HCT116 (cell line): ENCODE measurements at regions not wholly inside any gene's neighbourhood (a gene's known extent, or its start where the extent isn't known, plus 50 kb on each side); places are given as distances from the start of the nearest gene placed in this dataset.

Experiments
- ATAC-seq: fragments of 200-7000 bp; cut with Tn5 transposase; 2 replicates; pipeline ENCODE4 v1.9.1; 2020; ENCODE audit warnings: mild to moderate bottlenecking, moderate library complexity
- BruUV-seq: library from RNA; stranded (reverse); fragments of 400-500 nt; replicated peaks from 2 replicates; lab custom pipeline; 2021; lab: Mats Ljungman, UMichigan
- CTCF ChIA-PET: fragments of 300-600 bp; sonication (Branson Sonifier 250); formaldehyde crosslinking; loops from one replicate; lab custom pipeline; 2021; ENCODE audit warnings: antibody characterized with exemption; lab: Charles Lee
- POLR2A ChIA-PET: fragments of 300-600, 350-600 bp; sonication (Branson Sonifier 250); formaldehyde crosslinking; loops from one replicate; lab custom pipeline; 2021; ENCODE audit warnings: antibody characterized with exemption; lab: Charles Lee
- RAD21 ChIA-PET, 2 experiments: fragments of 300-600 bp; sonication (Branson Sonifier 250); formaldehyde crosslinking; loops; one replicate each; lab custom pipeline; 2023; ENCODE audit warnings: low total read pairs in 2 of 2; ENCODE audit not compliant: uncharacterized antibody in 2 of 2, unreplicated experiment in 2 of 2, low non-redundant PET in 1 of 2; lab: Charles Lee
- DNase-seq: peaks from one replicate; pipeline ENCODE4 v3.0.0-alpha.2; 2010; ENCODE audit warnings: low read depth, low spot score
- H2AFZ ChIP-seq: fragments of 200-600 bp; shearing (Covaris generic), sonication (generic); 2 replicates; pipeline ENCODE4 v1.6.1; 2017; ENCODE audit warnings: low read depth, mixed run types, mixed read lengths, antibody characterized with exemption, low read length; ENCODE audit not compliant: poor library complexity, severe bottlenecking
- H3K27ac ChIP-seq: 2 replicates; pipeline ENCODE4 v1.5.1; 2012; ENCODE audit warnings: low read depth, low read length
- H3K27me3 ChIP-seq: fragments of 200-600 bp; sonication (generic); 2 replicates; pipeline ENCODE4 v1.6.1; 2016; ENCODE audit warnings: mixed run types, low read length, mixed read lengths; ENCODE audit not compliant: insufficient read depth
- H3K36me3 ChIP-seq, 2 experiments: fragments of 200-500 bp in 1 of 2; fragments of 200-600 bp in 1 of 2; sonication (Bioruptor generic) in 1 of 2; sonication (generic) in 1 of 2; 2 replicates each; pipeline versions ENCODE4 v1.5.1 to v1.6.1; 2014 to 2016; ENCODE audit warnings: low read length in 2 of 2, inconsistent platforms in 1 of 2, mixed read lengths in 1 of 2, mixed run types in 1 of 2; ENCODE audit not compliant: insufficient read depth in 2 of 2, control insufficient read depth in 1 of 2
- H3K4me1 ChIP-seq, 2 experiments: fragments of 200-600 bp in 1 of 2; sonication (generic) in 1 of 2; 2 replicates each; pipeline versions ENCODE4 v1.5.1 to v1.6.1; 2012 to 2017; ENCODE audit warnings: low read length in 2 of 2, inconsistent platforms in 1 of 2, mild to moderate bottlenecking in 1 of 2, mixed read lengths in 1 of 2, mixed run types in 1 of 2, moderate library complexity in 1 of 2; ENCODE audit not compliant: insufficient read depth in 2 of 2, control insufficient read depth in 1 of 2
- H3K4me2 ChIP-seq: fragments of 200-600 bp; sonication (generic); 2 replicates; pipeline ENCODE4 v1.6.1; 2017; ENCODE audit warnings: mixed run types, low read length, mixed read lengths
- H3K4me3 ChIP-seq, 2 experiments: fragments of 200-600 bp in 1 of 2; sonication (generic) in 1 of 2; replicated peaks in 1 of 2; 2 replicates each; pipeline ENCODE4 v1.5.1; 2011 to 2016; ENCODE audit warnings: low read length in 2 of 2, control low read depth in 1 of 2, low read depth in 1 of 2, mild to moderate bottlenecking in 1 of 2, mixed read lengths in 1 of 2, mixed run types in 1 of 2
- H3K79me2 ChIP-seq: fragments of 200-600 bp; sonication (generic); 2 replicates; pipeline ENCODE4 v1.6.1; 2017; ENCODE audit warnings: mild to moderate bottlenecking, mixed run types, low read length, moderate library complexity, mixed read lengths; ENCODE audit not compliant: insufficient read depth
- H3K9ac ChIP-seq: fragments of 200-600 bp; sonication (generic); 2 replicates; pipeline ENCODE4 v1.6.1; 2016; ENCODE audit warnings: low read length, mixed read lengths
- H3K9me2 ChIP-seq: fragments of 200-600 bp; sonication (generic), shearing (Covaris generic); 2 replicates; pipeline ENCODE4 v1.6.1; 2017; ENCODE audit warnings: mixed run types, mild to moderate bottlenecking, moderate library complexity; ENCODE audit not compliant: insufficient read depth
- H3K9me3 ChIP-seq, 2 experiments: fragments of 200-500 bp in 1 of 2; fragments of 200-600 bp in 1 of 2; sonication (Bioruptor generic) in 1 of 2; sonication (generic) in 1 of 2; 2 replicates each; pipeline ENCODE4 v1.6.1; 2014 to 2017; ENCODE audit warnings: low read length in 2 of 2, mixed read lengths in 2 of 2, inconsistent platforms in 1 of 2, low read depth in 1 of 2, mild to moderate bottlenecking in 1 of 2, mixed run types in 1 of 2, moderate library complexity in 1 of 2; ENCODE audit not compliant: control insufficient read depth in 1 of 2, insufficient read depth in 1 of 2
- H4K20me1 ChIP-seq: fragments of 200-600 bp; sonication (generic), shearing (Covaris generic); 2 replicates; pipeline ENCODE4 v1.6.1; 2017; ENCODE audit warnings: mixed run types, mild to moderate bottlenecking, moderate library complexity; ENCODE audit not compliant: insufficient read depth
- ATF3 ChIP-seq: IDR thresholded peaks from 2 replicates; pipeline ENCODE4 v1.6.1; 2012
- CBX3 ChIP-seq: IDR thresholded peaks from 2 replicates; pipeline ENCODE4 v1.6.1; 2012; ENCODE audit warnings: low read depth
- CEBPB ChIP-seq: IDR thresholded peaks from 2 replicates; pipeline ENCODE4 v1.6.1; 2012; ENCODE audit warnings: low read depth
- EGR1 ChIP-seq: IDR thresholded peaks from 2 replicates; pipeline ENCODE4 v1.6.1; 2012; ENCODE audit warnings: low read depth
- ELF1 ChIP-seq: IDR thresholded peaks from 2 replicates; pipeline ENCODE4 v1.6.1; 2012; ENCODE audit warnings: low read depth, borderline replicate concordance
- EZH2 ChIP-seq: fragments of 200-600 bp; sonication (generic); IDR thresholded peaks from 2 replicates; pipeline ENCODE4 v1.6.1; 2017; ENCODE audit warnings: antibody characterized with exemption, mixed run types
- FOSL1 ChIP-seq: IDR thresholded peaks from 2 replicates; pipeline ENCODE4 v1.6.1; 2012; ENCODE audit warnings: low read depth
- JUND ChIP-seq: IDR thresholded peaks from 2 replicates; pipeline ENCODE4 v1.6.1; 2012
- POLR2A ChIP-seq: IDR thresholded peaks from 2 replicates; pipeline ENCODE4 v1.7.0; 2011; ENCODE audit warnings: borderline replicate concordance; ENCODE audit not compliant: insufficient read depth, insufficient read length; ENCODE audit errors: extremely low read depth
- RAD21 ChIP-seq: IDR thresholded peaks from 2 replicates; pipeline ENCODE4 v1.6.1; 2012; ENCODE audit warnings: low read depth, mild to moderate bottlenecking
- SP1 ChIP-seq: IDR thresholded peaks from 2 replicates; pipeline ENCODE4 v1.6.1; 2012; ENCODE audit warnings: low read depth
- SRF ChIP-seq: IDR thresholded peaks from 2 replicates; pipeline ENCODE4 v1.6.1; 2012; ENCODE audit warnings: low read depth
- TCF7L2 ChIP-seq: IDR thresholded peaks from 2 replicates; pipeline ENCODE4 v1.7.0; 2011; ENCODE audit warnings: borderline replicate concordance, inconsistent platforms; ENCODE audit not compliant: insufficient read depth, insufficient read length; ENCODE audit errors: extremely low read depth
- YY1 ChIP-seq: IDR thresholded peaks from 2 replicates; pipeline ENCODE4 v1.6.1; 2011; ENCODE audit warnings: low read length, low read depth, moderate library complexity, mild to moderate bottlenecking; ENCODE audit not compliant: insufficient replicate concordance; ENCODE audit errors: extremely low read depth
- ZNF274 ChIP-seq: fragments of 200-500 bp; sonication (Bioruptor generic); IDR thresholded peaks from 2 replicates; pipeline ENCODE4 v1.6.1; 2014; ENCODE audit warnings: mild to moderate bottlenecking, low read depth, low read length, inconsistent platforms
- intact Hi-C: fragments of 100-400 bp; cut with micrococcal nuclease; formaldehyde crosslinking; loops from 2 replicates; pipeline ENCODE4 v1.10.0; 2022
- TF ChIP-seq, protein P1 (sequence below), 3 experiments: fragments of 200-600 bp in 1 of 3; sonication (generic) in 1 of 3; IDR thresholded peaks in 2 of 3; conservative IDR thresholded peaks in 1 of 3; 2 replicates each; pipeline ENCODE4 v1.5.1; 2012 to 2017; ENCODE audit warnings: low read depth in 2 of 3, low read length in 2 of 3, antibody characterized with exemption in 1 of 3, borderline replicate concordance in 1 of 3, control low read depth in 1 of 3, mild to moderate bottlenecking in 1 of 3, mixed read lengths in 1 of 3, mixed run types in 1 of 3, moderate library complexity in 1 of 3; ENCODE audit not compliant: insufficient read depth in 1 of 3
- TF ChIP-seq, protein P2 (sequence below): IDR thresholded peaks from 2 replicates; pipeline ENCODE4 v1.6.1; 2012
- TF ChIP-seq, protein P3 (sequence below): IDR thresholded peaks from 2 replicates; pipeline ENCODE4 v1.6.1; 2011; ENCODE audit warnings: mild to moderate bottlenecking, low read length, moderate library complexity; ENCODE audit not compliant: insufficient replicate concordance; ENCODE audit errors: extremely low read depth

GRCh38 chr6:74492587-74492986 lies 713.3 kb downstream of the COL12A1 start:
- Histone ChIP-seq H3K4me2 (no peak overlapping the region), H4K20me1 (no peaks in the 10 kb centered on the region), H3K79me2 (no peaks in the 10 kb centered on the region), H3K27me3 (no peaks in the 10 kb centered on the region), H3K4me3 (no peak overlapping the region), H3K9ac (no peak overlapping the region), H3K9me3 (no peaks in the 10 kb centered on the region), H3K4me1 (no peaks in the 10 kb centered on the region), H3K36me3 (no peaks in the 10 kb centered on the region), H3K27ac (no peak overlapping the region), H2AFZ (no peak overlapping the region), H3K9me2 (no peaks in the 10 kb centered on the region)
- ChIA-PET POLR2A (no interaction called here), RAD21 (no interaction called here), CTCF (no interaction called here)
- TF ChIP-seq CBX3 (no peak), RAD21 (no peak), SRF (no peak), POLR2A (no peak), YY1 (no peak), SP1 (no peak), JUND (no peak), CEBPB (no peak), ELF1 (no peak), EGR1 (no peak), ZNF274 (no peak), ATF3 (no peak), TCF7L2 (no peak), FOSL1 (no peak), EZH2 (no peak)
- TF ChIP-seq, protein P1, sequence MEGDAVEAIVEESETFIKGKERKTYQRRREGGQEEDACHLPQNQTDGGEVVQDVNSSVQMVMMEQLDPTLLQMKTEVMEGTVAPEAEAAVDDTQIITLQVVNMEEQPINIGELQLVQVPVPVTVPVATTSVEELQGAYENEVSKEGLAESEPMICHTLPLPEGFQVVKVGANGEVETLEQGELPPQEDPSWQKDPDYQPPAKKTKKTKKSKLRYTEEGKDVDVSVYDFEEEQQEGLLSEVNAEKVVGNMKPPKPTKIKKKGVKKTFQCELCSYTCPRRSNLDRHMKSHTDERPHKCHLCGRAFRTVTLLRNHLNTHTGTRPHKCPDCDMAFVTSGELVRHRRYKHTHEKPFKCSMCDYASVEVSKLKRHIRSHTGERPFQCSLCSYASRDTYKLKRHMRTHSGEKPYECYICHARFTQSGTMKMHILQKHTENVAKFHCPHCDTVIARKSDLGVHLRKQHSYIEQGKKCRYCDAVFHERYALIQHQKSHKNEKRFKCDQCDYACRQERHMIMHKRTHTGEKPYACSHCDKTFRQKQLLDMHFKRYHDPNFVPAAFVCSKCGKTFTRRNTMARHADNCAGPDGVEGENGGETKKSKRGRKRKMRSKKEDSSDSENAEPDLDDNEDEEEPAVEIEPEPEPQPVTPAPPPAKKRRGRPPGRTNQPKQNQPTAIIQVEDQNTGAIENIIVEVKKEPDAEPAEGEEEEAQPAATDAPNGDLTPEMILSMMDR (IDR thresholded peaks at IDR 0.05 in 2 of 3, conservative IDR thresholded peaks at IDR 0.05 in 1 of 3; ENCODE audit: borderline replicate concordance in 1 of 3, insufficient read depth in 1 of 3, low read depth in 2 of 3, low read length in 2 of 3) = no peak
- TF ChIP-seq, protein P2, sequence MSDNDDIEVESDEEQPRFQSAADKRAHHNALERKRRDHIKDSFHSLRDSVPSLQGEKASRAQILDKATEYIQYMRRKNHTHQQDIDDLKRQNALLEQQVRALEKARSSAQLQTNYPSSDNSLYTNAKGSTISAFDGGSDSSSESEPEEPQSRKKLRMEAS = no peak
- TF ChIP-seq, protein P3, sequence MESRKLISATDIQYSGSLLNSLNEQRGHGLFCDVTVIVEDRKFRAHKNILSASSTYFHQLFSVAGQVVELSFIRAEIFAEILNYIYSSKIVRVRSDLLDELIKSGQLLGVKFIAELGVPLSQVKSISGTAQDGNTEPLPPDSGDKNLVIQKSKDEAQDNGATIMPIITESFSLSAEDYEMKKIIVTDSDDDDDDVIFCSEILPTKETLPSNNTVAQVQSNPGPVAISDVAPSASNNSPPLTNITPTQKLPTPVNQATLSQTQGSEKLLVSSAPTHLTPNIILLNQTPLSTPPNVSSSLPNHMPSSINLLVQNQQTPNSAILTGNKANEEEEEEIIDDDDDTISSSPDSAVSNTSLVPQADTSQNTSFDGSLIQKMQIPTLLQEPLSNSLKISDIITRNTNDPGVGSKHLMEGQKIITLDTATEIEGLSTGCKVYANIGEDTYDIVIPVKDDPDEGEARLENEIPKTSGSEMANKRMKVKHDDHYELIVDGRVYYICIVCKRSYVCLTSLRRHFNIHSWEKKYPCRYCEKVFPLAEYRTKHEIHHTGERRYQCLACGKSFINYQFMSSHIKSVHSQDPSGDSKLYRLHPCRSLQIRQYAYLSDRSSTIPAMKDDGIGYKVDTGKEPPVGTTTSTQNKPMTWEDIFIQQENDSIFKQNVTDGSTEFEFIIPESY = no peak
- no TSS peak for BruUV-seq
- DNase-seq (no peak), ATAC-seq (no peak)
- intact Hi-C loops = no loop called here
